ENCODE measurements at regions not wholly inside any gene's neighbourhood (a gene's known extent, or its start where the extent isn't known, plus 50 kb on each side); places are given as distances from the start of the nearest gene placed in this dataset.

- H3K36me3 ChIP-seq (ENCODE audit: low read depth), result no peaks in the 10 kb centered on the region
- BruUV-seq (replicated peaks), result no TSS peak
- no peak overlapping the region for H3K4me3 ChIP-seq
- no peaks in the 10 kb centered on the region for H3K4me1 ChIP-seq (replicated peaks; ENCODE audit: insufficient read depth)
- POLR2A ChIA-PET (ENCODE audit: unreplicated experiment), result no interaction called here
- H3K27me3 ChIP-seq (ENCODE audit: insufficient read depth, low read depth), result no peaks in the 10 kb centered on the region
- no peak overlapping the region for H3K27ac ChIP-seq
- H3F3A ChIP-seq (ENCODE audit: insufficient read depth, low read depth), result no peaks in the 10 kb centered on the region
- DNase-seq, result no peak
- no peak for TF ChIP-seq EZH2 (IDR thresholded peaks at IDR 0.05; ENCODE audit: low read depth)
- TF ChIP-seq CTCF (conservative IDR thresholded peaks at IDR 0.05), result no peak
- intact Hi-C loops (cut with micrococcal nuclease; ENCODE audit: unreplicated experiment), result no loop called here
- CTCF ChIA-PET, result no interaction called here
- H3K9me3 ChIP-seq (ENCODE audit: insufficient read depth, low read depth), result no peaks in the 10 kb centered on the region
- H3K4me2 ChIP-seq, result no peak overlapping the region
- no peaks in the 10 kb centered on the region for H3K79me2 ChIP-seq (ENCODE audit: low read depth)
- H2AFZ ChIP-seq, result no peak overlapping the region
- H4K20me1 ChIP-seq (ENCODE audit: insufficient read depth), result no peaks in the 10 kb centered on the region; the same call in 1 of the 2 replicates
- H3K9me2 ChIP-seq (ENCODE audit: insufficient read depth), result no peaks in the 10 kb centered on the region; the same call in 1 of the 2 replicates
Observed at GRCh38 chr2:144877893-144878292, 358.0 kb upstream of the ZEB2 start.

- no peak overlapping the region for H3K27ac ChIP-seq
- no peaks in the 10 kb centered on the region for H3K9me3 ChIP-seq (ENCODE audit: insufficient read depth, low read depth)
- DNase-seq, result no peak
- H3K4me3 ChIP-seq, result no peak overlapping the region
- H2AFZ ChIP-seq, result no peak overlapping the region
- POLR2A ChIA-PET (ENCODE audit: unreplicated experiment), result no interaction called here
- H3F3A ChIP-seq (ENCODE audit: insufficient read depth, low read depth), result no peaks in the 10 kb centered on the region
- no TSS peak for BruUV-seq (replicated peaks)
- no peaks in the 10 kb centered on the region; the same call in 1 of the 2 replicates for H4K20me1 ChIP-seq (ENCODE audit: insufficient read depth)
- no peaks in the 10 kb centered on the region for H3K27me3 ChIP-seq (ENCODE audit: insufficient read depth, low read depth)
- intact Hi-C loops (cut with micrococcal nuclease; ENCODE audit: unreplicated experiment), result no loop called here
- no peak overlapping the region for H3K4me2 ChIP-seq
- TF ChIP-seq CTCF (conservative IDR thresholded peaks at IDR 0.05) (no peak), EZH2 (IDR thresholded peaks at IDR 0.05; ENCODE audit: low read depth) (no peak)
- H3K4me1 ChIP-seq (replicated peaks; ENCODE audit: insufficient read depth), result no peaks in the 10 kb centered on the region
- no peaks in the 10 kb centered on the region; the same call in 1 of the 2 replicates for H3K9me2 ChIP-seq (ENCODE audit: insufficient read depth)
- H3K36me3 ChIP-seq (ENCODE audit: low read depth), result no peaks in the 10 kb centered on the region
- H3K79me2 ChIP-seq (ENCODE audit: low read depth), result no peaks in the 10 kb centered on the region
- CTCF ChIA-PET, result no interaction called here
Observed at GRCh38 chr2:144876013-144876412, 356.1 kb upstream of the ZEB2 start.

GRCh38 chr2:144875290-144875969, 355.5 kb upstream of the ZEB2 start:
- no peak overlapping the region for H2AFZ ChIP-seq
- BruUV-seq (replicated peaks), result no TSS peak

More at GRCh38 chr2:144875290-144875969, 355.5 kb upstream of the ZEB2 start:
- Histone ChIP-seq H3K4me2 (no peak overlapping the region), H3K9me3 (ENCODE audit: insufficient read depth, low read depth) (no peaks in the 10 kb centered on the region), H3F3A (ENCODE audit: insufficient read depth, low read depth) (no peaks in the 10 kb centered on the region), H3K27me3 (ENCODE audit: insufficient read depth, low read depth) (no peaks in the 10 kb centered on the region), H3K36me3 (ENCODE audit: low read depth) (no peaks in the 10 kb centered on the region), H3K4me3 (no peak overlapping the region), H3K9me2 (ENCODE audit: insufficient read depth) (no peaks in the 10 kb centered on the region; the same call in 1 of the 2 replicates), H3K27ac (no peak overlapping the region), H3K4me1 (replicated peaks; ENCODE audit: insufficient read depth) (no peaks in the 10 kb centered on the region), H4K20me1 (ENCODE audit: insufficient read depth) (no peaks in the 10 kb centered on the region; the same call in 1 of the 2 replicates), H3K79me2 (ENCODE audit: low read depth) (no peaks in the 10 kb centered on the region)
- no peak for TF ChIP-seq CTCF (conservative IDR thresholded peaks at IDR 0.05)
- no peak for TF ChIP-seq EZH2 (IDR thresholded peaks at IDR 0.05; ENCODE audit: low read depth)
- POLR2A ChIA-PET (ENCODE audit: unreplicated experiment), result no interaction called here
- intact Hi-C loops (cut with micrococcal nuclease; ENCODE audit: unreplicated experiment), result no loop called here
- CTCF ChIA-PET, result no interaction called here
- DNase-seq, result no peak
